Left ventricle myocardium inferior (tissue), 1 donor: ENCODE measurements at regions not wholly inside any gene's neighbourhood (a gene's known extent, or its start where the extent isn't known, plus 50 kb on each side); places are given as distances from the start of the nearest gene placed in this dataset.

Experiments
- DNase-seq: peaks from one replicate; pipeline ENCODE4 v3.0.0-alpha.2; 2020
- H3K27ac ChIP-seq: fragments of 200-600 bp; replicated peaks from 2 replicates; pipeline ENCODE4 v1.8.0; 2021
- H3K27me3 ChIP-seq: fragments of 200-600 bp; 2 replicates; pipeline ENCODE4 v1.8.0; 2021; ENCODE audit warnings: low read depth
- H3K36me3 ChIP-seq: fragments of 200-600 bp; 2 replicates; pipeline ENCODE4 v1.8.0; 2021
- H3K4me1 ChIP-seq: fragments of 200-600 bp; 2 replicates; pipeline ENCODE4 v1.8.0; 2021
- H3K4me3 ChIP-seq: fragments of 200-600 bp; 2 replicates; pipeline ENCODE4 v1.8.0; 2021; ENCODE audit warnings: mild to moderate bottlenecking, moderate library complexity
- H3K9me3 ChIP-seq: fragments of 200-600 bp; replicated peaks from 2 replicates; pipeline ENCODE4 v1.8.0; 2021
- intact Hi-C: fragments of 100-400 bp; cut with micrococcal nuclease; formaldehyde crosslinking; loops from one replicate; pipeline ENCODE4 v1.11.0; 2022
- TF ChIP-seq, protein P1 (sequence below): fragments of 200-600 bp; IDR thresholded peaks from 2 replicates; pipeline ENCODE4 v1.8.0; 2021; ENCODE audit warnings: antibody characterized with exemption, mild to moderate bottlenecking, borderline replicate concordance
- donor health status: DM: no; HTN: yes; CAD: no; lungs with severe emphysema.

DNA sequence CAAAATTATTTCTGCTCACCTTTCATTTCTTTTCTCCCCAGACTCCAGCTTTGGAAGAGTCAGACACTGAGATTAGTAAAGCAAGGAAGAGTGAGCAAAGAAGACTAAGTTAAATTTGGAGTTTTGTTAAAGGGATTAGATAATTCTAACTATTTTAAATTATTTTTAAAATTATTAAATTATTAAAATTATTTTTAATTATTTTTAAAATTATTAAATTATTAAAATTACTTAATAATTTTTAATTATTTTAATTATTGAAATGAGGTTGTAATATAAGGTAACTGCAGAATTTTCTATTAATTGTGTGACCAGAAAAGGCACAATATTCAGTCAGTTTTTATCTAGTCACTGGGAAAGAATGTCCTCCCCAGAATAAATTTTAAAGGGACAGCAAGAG lies 185.0 kb upstream of the EOMES start:
- H3K4me1 ChIP-seq: no peaks in the 10 kb centered on the region
- DNase-seq: no peak
- intact Hi-C loops: no loop called here
- no peaks in the 10 kb centered on the region for H3K27me3 ChIP-seq
- TF ChIP-seq, protein P1, sequence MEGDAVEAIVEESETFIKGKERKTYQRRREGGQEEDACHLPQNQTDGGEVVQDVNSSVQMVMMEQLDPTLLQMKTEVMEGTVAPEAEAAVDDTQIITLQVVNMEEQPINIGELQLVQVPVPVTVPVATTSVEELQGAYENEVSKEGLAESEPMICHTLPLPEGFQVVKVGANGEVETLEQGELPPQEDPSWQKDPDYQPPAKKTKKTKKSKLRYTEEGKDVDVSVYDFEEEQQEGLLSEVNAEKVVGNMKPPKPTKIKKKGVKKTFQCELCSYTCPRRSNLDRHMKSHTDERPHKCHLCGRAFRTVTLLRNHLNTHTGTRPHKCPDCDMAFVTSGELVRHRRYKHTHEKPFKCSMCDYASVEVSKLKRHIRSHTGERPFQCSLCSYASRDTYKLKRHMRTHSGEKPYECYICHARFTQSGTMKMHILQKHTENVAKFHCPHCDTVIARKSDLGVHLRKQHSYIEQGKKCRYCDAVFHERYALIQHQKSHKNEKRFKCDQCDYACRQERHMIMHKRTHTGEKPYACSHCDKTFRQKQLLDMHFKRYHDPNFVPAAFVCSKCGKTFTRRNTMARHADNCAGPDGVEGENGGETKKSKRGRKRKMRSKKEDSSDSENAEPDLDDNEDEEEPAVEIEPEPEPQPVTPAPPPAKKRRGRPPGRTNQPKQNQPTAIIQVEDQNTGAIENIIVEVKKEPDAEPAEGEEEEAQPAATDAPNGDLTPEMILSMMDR: no peak
- no peaks in the 10 kb centered on the region for H3K9me3 ChIP-seq
- no peak overlapping the region for H3K27ac ChIP-seq
- no peak overlapping the region for H3K4me3 ChIP-seq
- H3K36me3 ChIP-seq: no peaks in the 10 kb centered on the region

GRCh38 chr3:27907929-27908328 lies 185.8 kb upstream of the EOMES start:
- intact Hi-C loops: no loop called here

DNA sequence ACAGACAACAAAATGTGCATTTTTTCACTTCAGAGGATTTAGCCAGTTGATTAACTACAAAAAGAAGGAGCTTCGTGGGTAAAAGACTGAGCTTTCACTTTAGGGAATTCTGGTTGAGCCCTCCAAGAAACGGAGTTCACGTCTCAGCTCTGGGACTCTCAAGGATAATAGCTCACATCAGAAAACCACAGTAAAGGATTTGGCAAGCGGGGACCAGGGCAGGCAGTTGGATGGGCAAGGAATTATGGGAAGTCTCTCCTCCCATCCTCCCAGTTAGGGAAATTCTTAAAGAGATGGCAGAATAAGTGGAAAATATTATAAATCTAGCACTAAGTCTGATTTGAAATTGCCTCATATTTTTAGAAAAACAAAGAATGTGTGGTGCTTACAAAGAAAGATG lies 188.3 kb upstream of the EOMES start:
- H3K4me3 ChIP-seq: no peak overlapping the region
- H3K4me1 ChIP-seq: no peaks in the 10 kb centered on the region
- no peaks in the 10 kb centered on the region for H3K36me3 ChIP-seq
- no peak for DNase-seq
- intact Hi-C loops: no loop called here
- H3K9me3 ChIP-seq: no peaks in the 10 kb centered on the region
- TF ChIP-seq, protein P1: no peak
- H3K27me3 ChIP-seq: no peaks in the 10 kb centered on the region
- peak overlapping the region; percentile 36 for H3K27ac ChIP-seq

More at GRCh38 chr3:27907929-27908328, 185.8 kb upstream of the EOMES start:
- no peak for DNase-seq
- H3K9me3 ChIP-seq: no peaks in the 10 kb centered on the region
- no peaks in the 10 kb centered on the region for H3K27me3 ChIP-seq
- TF ChIP-seq, protein P1: no peak
- no peaks in the 10 kb centered on the region for H3K4me1 ChIP-seq
- no peak overlapping the region for H3K27ac ChIP-seq
- H3K4me3 ChIP-seq: no peak overlapping the region
- H3K36me3 ChIP-seq: no peaks in the 10 kb centered on the region

- intact Hi-C loops: no loop called here
- H3K4me1 ChIP-seq: no peaks in the 10 kb centered on the region
- no peaks in the 10 kb centered on the region for H3K9me3 ChIP-seq
- no peaks in the 10 kb centered on the region for H3K36me3 ChIP-seq
- TF ChIP-seq, protein P1: no peak
- no peak for DNase-seq
- no peak overlapping the region for H3K4me3 ChIP-seq
- no peaks in the 10 kb centered on the region for H3K27me3 ChIP-seq
- no peak overlapping the region for H3K27ac ChIP-seq
These were observed 192.1 kb upstream of the EOMES start for GRCh38 chr3:27914199-27914598.

DNA sequence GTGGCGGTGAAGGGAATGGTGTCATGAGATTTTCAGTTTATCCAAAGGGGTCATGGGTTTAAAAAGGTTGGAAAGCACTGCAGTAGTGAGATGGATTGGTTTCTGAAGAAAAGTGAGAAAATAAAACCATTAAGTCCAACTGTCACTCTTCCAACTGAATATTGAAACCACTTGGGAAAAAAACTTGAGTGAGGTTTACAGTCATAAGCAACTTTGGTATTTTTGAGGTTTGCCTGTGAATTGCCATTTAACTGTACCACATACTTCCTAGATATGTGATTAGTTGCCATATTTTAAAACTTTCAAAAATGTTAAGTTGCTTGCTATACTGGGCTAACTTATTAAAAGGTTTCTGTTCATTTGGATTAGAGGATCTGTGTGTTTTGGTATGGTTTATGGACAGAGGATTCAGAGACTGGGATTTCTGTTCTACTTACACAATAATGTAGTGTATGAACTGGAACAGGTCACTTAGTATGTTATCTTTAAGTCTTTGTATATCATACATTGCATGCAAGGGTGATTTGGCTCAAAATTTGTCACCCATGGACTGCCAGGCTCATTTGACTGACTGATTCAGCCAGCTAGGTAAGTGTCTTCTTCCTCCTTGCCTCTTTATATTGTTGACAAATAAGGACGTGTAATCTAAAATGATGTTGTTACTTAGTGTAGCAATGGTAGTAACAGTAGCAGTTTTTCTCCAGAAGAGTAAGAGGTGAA lies 201.4 kb upstream of the EOMES start:
- Histone ChIP-seq H3K4me3 (no peak overlapping the region), H3K27me3 (no peaks in the 10 kb centered on the region), H3K9me3 (no peaks in the 10 kb centered on the region), H3K36me3 (no peaks in the 10 kb centered on the region), H3K4me1 (no peaks in the 10 kb centered on the region), H3K27ac (no peak overlapping the region)
- no peak for DNase-seq
- intact Hi-C loops: no loop called here
- TF ChIP-seq, protein P1: no peak
